Activated T-helper 2 cell treated with anti-CD3 and anti-CD28 coated beads, Interferon-gamma antibody, Interleukin-2, Interleukin-4, amounts not matched to agents 10 μg/mL and 5 μg/mL and 100 μg/mL, durations not matched to agents 14 hours and 24 hours and 36 hours (primary cell): ENCODE measurements at regions not wholly inside any gene's neighbourhood (a gene's known extent, or its start where the extent isn't known, plus 50 kb on each side); places are given as distances from the start of the nearest gene placed in this dataset.

ENCODE experiments used
- DNase-seq: peaks from one replicate; pipeline ENCODE4 v3.0.0; 2021; ENCODE audit warnings: low spot score
- H3K27ac Mint-ChIP-seq: one replicate; pipeline ENCODE4 v1.8.0; 2021; ENCODE audit warnings: mixed read lengths
- H3K27me3 Mint-ChIP-seq: one replicate; pipeline ENCODE4 v1.8.0; 2021; ENCODE audit warnings: low read depth, mixed read lengths
- H3K36me3 Mint-ChIP-seq: one replicate; pipeline ENCODE4 v1.8.0; 2021; ENCODE audit warnings: low read depth, mixed read lengths
- H3K4me1 Mint-ChIP-seq: one replicate; pipeline ENCODE4 v1.8.0; 2021; ENCODE audit warnings: low read depth, mixed read lengths
- H3K4me3 Mint-ChIP-seq: one replicate; pipeline ENCODE4 v1.8.0; 2021; ENCODE audit warnings: low read depth, mild to moderate bottlenecking, moderate library complexity, mixed read lengths
- H3K9me3 Mint-ChIP-seq: one replicate; pipeline ENCODE4 v1.8.0; 2021; ENCODE audit warnings: mixed read lengths
- intact Hi-C: fragments of 100-400 bp; cut with micrococcal nuclease; formaldehyde crosslinking; loops from one replicate; pipeline ENCODE4 v1.15.1; 2023

DNA sequence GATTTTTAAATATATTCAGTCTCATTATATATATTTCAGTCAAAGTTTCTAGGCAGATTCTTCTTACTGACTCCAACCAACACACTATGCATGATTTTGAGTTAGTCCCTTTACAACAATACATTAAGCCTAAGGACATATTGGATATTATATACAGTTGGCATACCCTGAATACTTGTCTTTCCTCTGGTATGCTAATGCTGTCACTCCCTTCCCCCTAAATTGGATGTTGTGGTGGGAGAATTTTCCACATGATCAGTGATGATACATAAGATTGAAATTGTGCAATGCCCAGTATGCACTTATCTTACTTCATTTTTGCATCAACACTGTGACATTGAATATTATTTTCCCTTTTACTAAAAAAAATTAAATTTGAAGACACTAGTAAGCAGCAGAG, 935.2 kb downstream of the PCDH7 start:
- intact Hi-C loops: no loop called here
- peaks cover 29% of the 10 kb centered on the region for H3K9me3 Mint-ChIP-seq
- no peak for DNase-seq
- H3K27ac Mint-ChIP-seq: no peak overlapping the region
- H3K4me1 Mint-ChIP-seq: no peaks in the 10 kb centered on the region
- H3K27me3 Mint-ChIP-seq: no peaks in the 10 kb centered on the region
- no peak overlapping the region for H3K4me3 Mint-ChIP-seq
- no peaks in the 10 kb centered on the region for H3K36me3 Mint-ChIP-seq

GRCh38 chr4:31657859-31658570, 937.8 kb downstream of the PCDH7 start:
- peaks cover 29% of the 10 kb centered on the region for H3K9me3 Mint-ChIP-seq
- intact Hi-C loops: no loop called here

DNA sequence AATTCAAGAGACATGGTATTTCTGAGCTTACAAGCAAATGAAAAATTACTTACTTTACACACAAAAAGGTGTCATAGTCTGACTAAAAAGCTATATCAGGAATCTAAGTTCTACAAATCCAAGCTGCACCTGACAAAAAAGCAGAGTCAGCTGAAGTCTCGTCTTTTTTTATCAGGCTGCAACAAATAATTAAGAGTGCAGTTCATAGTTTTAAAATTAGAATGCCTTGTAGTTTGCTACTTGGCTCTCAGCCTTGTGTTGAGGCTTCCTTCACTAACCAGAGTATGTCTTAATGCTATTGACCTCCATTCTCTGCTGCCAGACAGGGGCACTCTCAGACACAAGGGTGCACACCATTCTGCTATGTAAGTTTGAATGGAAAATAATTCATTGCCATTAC, 940.7 kb downstream of the PCDH7 start:
- no peak for DNase-seq
- Mint-ChIP-seq H3K4me3 (no peak overlapping the region), H3K27me3 (no peaks in the 10 kb centered on the region), H3K27ac (no peak overlapping the region), H3K4me1 (no peaks in the 10 kb centered on the region), H3K36me3 (no peaks in the 10 kb centered on the region), H3K9me3 (peaks cover 37% of the 10 kb centered on the region)
- intact Hi-C loops: no loop called here

More at GRCh38 chr4:31657859-31658570, 937.8 kb downstream of the PCDH7 start:
- no peaks in the 10 kb centered on the region for H3K36me3 Mint-ChIP-seq
- H3K27ac Mint-ChIP-seq: no peak overlapping the region
- H3K4me3 Mint-ChIP-seq: no peak overlapping the region
- no peak for DNase-seq
- H3K27me3 Mint-ChIP-seq: no peaks in the 10 kb centered on the region
- H3K4me1 Mint-ChIP-seq: no peaks in the 10 kb centered on the region

DNA sequence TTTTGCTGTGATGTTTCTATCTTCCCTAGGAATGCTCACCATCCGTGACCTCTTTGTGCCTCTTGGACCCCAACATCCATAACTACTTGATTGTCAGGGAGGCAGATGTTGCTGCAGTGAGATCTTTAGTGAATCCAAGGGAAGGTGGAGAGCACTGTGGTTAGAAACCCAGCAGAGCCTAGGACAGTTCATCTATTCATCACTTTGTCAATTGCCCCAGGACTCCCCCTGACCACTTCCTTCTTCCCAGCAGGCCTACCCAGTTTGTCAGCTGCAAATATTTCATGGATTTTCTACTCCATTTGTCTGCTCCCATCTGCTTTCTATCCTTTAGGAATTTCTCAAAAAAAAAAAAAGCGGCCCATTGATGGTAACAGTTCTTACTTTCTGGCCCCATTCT, 942.8 kb downstream of the PCDH7 start:
- Mint-ChIP-seq H3K4me1 (no peaks in the 10 kb centered on the region), H3K4me3 (no peak overlapping the region), H3K9me3 (peaks cover 49% of the 10 kb centered on the region), H3K27ac (no peak overlapping the region), H3K36me3 (no peaks in the 10 kb centered on the region), H3K27me3 (no peaks in the 10 kb centered on the region)
- no peak for DNase-seq
- intact Hi-C loops: no loop called here

GRCh38 chr4:31667686-31668085, 947.5 kb downstream of the PCDH7 start:
- Mint-ChIP-seq H3K27ac (no peak overlapping the region), H3K4me1 (no peaks in the 10 kb centered on the region), H3K36me3 (no peaks in the 10 kb centered on the region), H3K27me3 (no peaks in the 10 kb centered on the region), H3K4me3 (no peak overlapping the region), H3K9me3 (peaks cover 34% of the 10 kb centered on the region)
- intact Hi-C loops: no loop called here
- no peak for DNase-seq

GRCh38 chr4:31674313-31674947, 954.3 kb downstream of the PCDH7 start:
- Mint-ChIP-seq H3K27me3 (no peaks in the 10 kb centered on the region), H3K27ac (no peak overlapping the region), H3K4me3 (no peak overlapping the region), H3K36me3 (no peaks in the 10 kb centered on the region), H3K4me1 (no peaks in the 10 kb centered on the region), H3K9me3 (no peaks in the 10 kb centered on the region)
- DNase-seq: no peak
- intact Hi-C loops: no loop called here

DNA sequence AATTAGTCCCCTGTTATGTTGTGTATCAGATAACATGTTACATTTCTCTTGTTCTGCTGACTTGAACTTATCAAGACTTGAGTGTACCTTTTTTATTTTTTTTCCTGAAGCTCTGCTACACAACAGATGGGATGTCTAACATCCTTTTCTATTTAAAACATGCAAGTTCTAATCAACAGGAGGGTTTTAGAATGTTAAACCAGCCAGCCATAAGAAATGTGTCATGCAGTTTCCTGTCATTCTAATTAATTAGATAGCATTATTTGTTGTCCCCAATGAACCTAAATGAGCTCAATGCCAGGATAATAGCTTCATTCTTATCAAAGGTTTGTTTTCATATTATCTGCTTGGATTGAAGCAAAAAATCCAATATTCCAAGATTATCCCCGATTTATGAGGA, 958.2 kb downstream of the PCDH7 start:
- no peaks in the 10 kb centered on the region for H3K4me1 Mint-ChIP-seq
- H3K4me3 Mint-ChIP-seq: no peak overlapping the region
- H3K27me3 Mint-ChIP-seq: no peaks in the 10 kb centered on the region
- intact Hi-C loops: no loop called here
- DNase-seq: no peak
- no peaks in the 10 kb centered on the region for H3K36me3 Mint-ChIP-seq
- peaks cover 13% of the 10 kb centered on the region for H3K9me3 Mint-ChIP-seq
- H3K27ac Mint-ChIP-seq: no peak overlapping the region

- Mint-ChIP-seq H3K27me3 (no peaks in the 10 kb centered on the region), H3K4me1 (no peaks in the 10 kb centered on the region), H3K36me3 (no peaks in the 10 kb centered on the region), H3K9me3 (peaks cover 21% of the 10 kb centered on the region), H3K4me3 (no peak overlapping the region), H3K27ac (no peak overlapping the region)
- intact Hi-C loops: no loop called here
- no peak for DNase-seq
Measured at GRCh38 chr4:31682796-31683195, 962.6 kb downstream of the PCDH7 start.

DNA sequence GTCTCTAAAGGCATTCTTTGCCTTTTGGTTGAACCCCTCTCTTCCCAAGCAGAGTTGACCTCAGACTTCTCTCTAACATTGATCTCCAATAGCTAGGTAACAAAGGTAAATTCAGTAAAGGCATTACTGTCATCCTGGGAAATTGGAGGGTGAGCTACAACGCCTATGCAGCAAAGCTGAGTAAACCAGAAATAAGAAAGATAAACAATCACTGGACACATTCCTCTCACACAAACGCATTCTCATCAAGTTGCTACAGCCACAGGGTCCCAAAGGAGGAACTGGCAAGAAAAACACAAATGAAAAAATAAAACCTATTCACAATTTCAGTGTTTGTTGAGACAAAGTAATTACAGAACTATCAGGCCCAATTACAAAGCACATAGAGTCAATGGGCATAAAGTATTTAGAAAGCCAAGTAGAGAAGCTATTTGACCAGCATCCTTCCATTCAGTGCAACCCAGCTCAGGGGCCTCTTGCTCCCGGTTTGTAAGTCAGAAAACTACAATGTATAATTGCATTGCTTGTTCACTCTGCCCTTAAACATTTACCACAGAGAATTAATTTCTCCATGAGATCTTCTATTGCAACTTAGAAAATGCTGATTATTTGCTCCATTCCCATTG, 967.7 kb downstream of the PCDH7 start:
- DNase-seq: no peak
- Mint-ChIP-seq H3K4me3 (no peak overlapping the region), H3K4me1 (no peaks in the 10 kb centered on the region), H3K36me3 (no peaks in the 10 kb centered on the region), H3K27ac (no peak overlapping the region), H3K9me3 (peaks cover 17% of the 10 kb centered on the region), H3K27me3 (no peaks in the 10 kb centered on the region)
- intact Hi-C loops: no loop called here

DNA sequence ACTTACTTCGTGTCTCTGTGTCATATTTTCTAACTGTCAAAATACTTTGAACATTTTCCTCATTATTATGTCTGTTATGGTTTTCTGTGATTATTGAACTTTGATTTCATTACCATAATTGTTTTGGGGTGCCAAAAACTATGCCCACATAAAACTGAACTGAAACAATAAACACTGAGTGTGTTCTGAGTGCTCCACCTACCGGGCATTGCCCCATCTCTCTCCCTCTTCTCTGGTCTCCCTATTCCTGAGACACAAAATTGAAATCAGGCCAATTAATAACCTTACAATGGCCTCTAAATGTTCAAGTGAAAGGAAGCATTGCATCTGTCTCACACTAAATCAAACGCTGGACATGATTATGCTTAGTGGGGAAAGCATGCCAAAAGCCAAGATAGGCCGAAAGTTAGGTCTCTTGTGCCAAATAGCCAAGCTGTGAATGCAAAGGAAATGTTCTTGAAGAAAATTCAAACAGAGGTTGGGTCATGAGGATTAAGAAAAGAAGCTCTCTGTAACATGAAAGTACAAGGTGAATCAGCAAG, 972.3 kb downstream of the PCDH7 start:
- no peak for DNase-seq
- intact Hi-C loops: no loop called here
- Mint-ChIP-seq H3K9me3 (peaks cover 16% of the 10 kb centered on the region), H3K27me3 (no peaks in the 10 kb centered on the region), H3K36me3 (no peaks in the 10 kb centered on the region), H3K4me1 (no peaks in the 10 kb centered on the region), H3K27ac (no peak overlapping the region), H3K4me3 (no peak overlapping the region)

DNA sequence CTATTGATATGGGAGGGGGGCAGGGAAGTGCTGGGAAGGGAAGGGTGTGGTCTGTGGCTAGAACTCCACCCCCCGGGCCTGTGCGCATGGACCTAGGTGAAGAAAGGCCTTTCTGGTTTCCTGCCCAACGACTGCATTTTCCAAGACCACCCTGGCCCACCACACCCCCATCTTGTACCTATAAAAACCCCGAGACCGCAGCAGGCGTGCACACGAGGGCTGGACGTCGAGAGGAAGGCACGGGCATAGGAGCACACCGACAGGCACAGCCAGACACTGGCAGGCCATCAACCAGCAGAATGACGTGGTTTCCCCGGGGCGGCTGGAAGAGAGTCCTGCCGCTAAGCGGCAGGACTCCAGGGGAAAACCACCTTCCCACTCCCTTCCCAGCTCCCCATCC, 981.1 kb downstream of the PCDH7 start:
- Mint-ChIP-seq H3K4me1 (no peaks in the 10 kb centered on the region), H3K9me3 (peaks cover 30% of the 10 kb centered on the region), H3K36me3 (no peaks in the 10 kb centered on the region), H3K27ac (no peak overlapping the region), H3K27me3 (no peaks in the 10 kb centered on the region), H3K4me3 (no peak overlapping the region)
- intact Hi-C loops: no loop called here
- DNase-seq: no peak

DNA sequence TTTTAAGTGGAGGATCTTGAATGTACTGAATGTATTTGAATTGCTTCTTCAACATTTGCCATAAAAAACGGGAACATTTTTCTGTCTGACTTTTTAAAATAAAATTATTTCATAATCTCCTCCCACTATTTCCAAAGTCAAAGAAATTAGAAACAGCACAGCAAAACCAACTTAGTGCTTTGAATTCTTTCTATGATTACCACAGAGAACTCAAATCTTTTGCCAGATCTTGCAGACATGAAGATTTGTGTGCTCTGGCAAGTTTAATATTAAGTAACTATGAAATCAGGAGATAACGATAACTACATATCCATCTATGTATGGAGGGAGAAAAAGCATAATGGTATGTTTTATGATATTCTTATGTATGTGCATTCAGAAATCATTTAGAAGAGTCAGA, 982.2 kb downstream of the PCDH7 start:
- Mint-ChIP-seq H3K4me3 (no peak overlapping the region), H3K4me1 (no peaks in the 10 kb centered on the region), H3K36me3 (no peaks in the 10 kb centered on the region), H3K27me3 (no peaks in the 10 kb centered on the region), H3K27ac (no peak overlapping the region), H3K9me3 (peaks cover 33% of the 10 kb centered on the region)
- intact Hi-C loops: no loop called here
- DNase-seq: no peak

DNA sequence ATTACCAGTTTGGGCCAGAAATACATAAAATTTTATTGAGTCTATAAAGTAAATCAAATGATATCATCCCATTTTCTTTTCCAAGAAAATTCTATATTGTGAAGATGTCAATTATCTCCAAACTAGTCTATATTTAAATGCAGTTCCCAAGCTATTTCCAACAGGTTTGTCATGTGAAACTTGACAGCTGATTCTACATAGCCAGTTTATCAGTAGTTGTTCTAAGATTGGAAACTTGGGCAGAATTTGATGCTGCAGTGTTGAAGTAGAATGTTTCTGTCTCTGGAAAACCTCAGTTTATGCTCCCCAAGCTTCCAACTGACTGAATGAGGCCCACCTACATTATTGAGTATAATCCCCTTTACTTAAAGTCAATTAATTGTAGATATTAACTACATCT, 994.1 kb downstream of the PCDH7 start:
- DNase-seq: no peak
- Mint-ChIP-seq H3K9me3 (peaks cover 24% of the 10 kb centered on the region), H3K4me1 (no peaks in the 10 kb centered on the region), H3K36me3 (no peaks in the 10 kb centered on the region), H3K27me3 (no peaks in the 10 kb centered on the region), H3K27ac (no peak overlapping the region), H3K4me3 (no peak overlapping the region)
- intact Hi-C loops: no loop called here
